ENCODE measurements at regions not wholly inside any gene's neighbourhood (a gene's known extent, or its start where the extent isn't known, plus 50 kb on each side); places are given as distances from the start of the nearest gene placed in this dataset.

GRCh38 chr17:36731811-36732210 lies 130.4 kb downstream of the MRM1 start:
- Histone ChIP-seq H3K4me3 (ENCODE audit: low read length in 2 of 2) (no peak overlapping the region), H3K4me1 (ENCODE audit: insufficient read depth, low read length) (peaks cover 26% of the 10 kb centered on the region), H3K27me3 (ENCODE audit: insufficient read depth, low read length) (no peaks in the 10 kb centered on the region), H3K9me3 (ENCODE audit: control insufficient read depth in 1 of 2, low read length in 2 of 2) (no peaks in the 10 kb centered on the region), H3K36me3 (ENCODE audit: insufficient read depth, low read length) (no peaks in the 10 kb centered on the region), H3K27ac (ENCODE audit: low read depth, low read length) (no peak overlapping the region)
- intact Hi-C loops (cut with micrococcal nuclease): no loop called here
- Mint-ChIP-seq H3K27ac (no peak overlapping the region), H3K4me3 (no peak overlapping the region), H3K36me3 (no peaks in the 10 kb centered on the region), H3K4me1 (peaks cover 14 to 29% (median 22%) of the 10 kb centered on the region in 4 donors), H3K9me3 (peaks cover 0 to 2% (median 0%) of the 10 kb centered on the region in 8 donors), H3K27me3 (peaks cover 7 to 17% of the 10 kb centered on the region in 2 donors)
- DNase-seq: no peak
- CTCF ChIA-PET (ENCODE audit: partially characterized antibody): no interaction called here
- POLR2A ChIA-PET (ENCODE audit: partially characterized antibody): no interaction called here

- intact Hi-C loops (cut with micrococcal nuclease): no loop called here
- Histone ChIP-seq H3K27me3 (ENCODE audit: insufficient read depth, low read length) (no peaks in the 10 kb centered on the region), H3K36me3 (ENCODE audit: insufficient read depth, low read length) (no peaks in the 10 kb centered on the region), H3K27ac (ENCODE audit: low read depth, low read length) (no peak overlapping the region), H3K9me3 (ENCODE audit: control insufficient read depth in 1 of 2, low read length in 2 of 2) (no peaks in the 10 kb centered on the region), H3K4me3 (ENCODE audit: low read length in 2 of 2) (no peak overlapping the region), H3K4me1 (ENCODE audit: insufficient read depth, low read length) (peaks cover 20% of the 10 kb centered on the region)
- H3K4me3 Mint-ChIP-seq: no peak overlapping the region
- no peaks in the 10 kb centered on the region for H3K36me3 Mint-ChIP-seq
- H3K9me3 Mint-ChIP-seq: peaks cover 0 to 2% (median 0%) of the 10 kb centered on the region in 8 donors
- ChIA-PET POLR2A (ENCODE audit: partially characterized antibody) (interaction anchor here (1.0 to 1.5 kb wide), 2 partner anchors 9 to 12 kb away, joined by 3 read pairs; no protein-coding TSS in a partner anchor), CTCF (ENCODE audit: partially characterized antibody) (no interaction called here)
- DNase-seq: no peak
- peaks cover 7 to 17% of the 10 kb centered on the region in 2 donors for H3K27me3 Mint-ChIP-seq
- no peak overlapping the region for H3K27ac Mint-ChIP-seq
- peaks cover 11 to 23% (median 18%) of the 10 kb centered on the region in 4 donors for H3K4me1 Mint-ChIP-seq
Measured at GRCh38 chr17:36732351-36732750, 131.0 kb downstream of the MRM1 start.

- H3K4me1 Mint-ChIP-seq: no peaks in the 10 kb centered on the region
- no peak for DNase-seq
- POLR2A ChIA-PET (ENCODE audit: partially characterized antibody): interaction anchor here (1.6 kb wide), 1 partner anchor 13 kb away, joined by 6 read pairs; no protein-coding TSS in a partner anchor
- no peaks in the 10 kb centered on the region for H3K36me3 Mint-ChIP-seq
- peaks cover 0 to 2% (median 0%) of the 10 kb centered on the region in 8 donors for H3K9me3 Mint-ChIP-seq
- intact Hi-C loops (cut with micrococcal nuclease): no loop called here
- Histone ChIP-seq H3K27ac (ENCODE audit: low read depth, low read length) (no peak overlapping the region), H3K4me1 (ENCODE audit: insufficient read depth, low read length) (no peaks in the 10 kb centered on the region), H3K9me3 (ENCODE audit: control insufficient read depth in 1 of 2, low read length in 2 of 2) (no peaks in the 10 kb centered on the region), H3K4me3 (ENCODE audit: low read length in 2 of 2) (no peak overlapping the region), H3K27me3 (ENCODE audit: insufficient read depth, low read length) (no peaks in the 10 kb centered on the region), H3K36me3 (ENCODE audit: insufficient read depth, low read length) (no peaks in the 10 kb centered on the region)
- CTCF ChIA-PET (ENCODE audit: partially characterized antibody): no interaction called here
- H3K4me3 Mint-ChIP-seq: no peak overlapping the region
- H3K27me3 Mint-ChIP-seq: peaks cover 8 to 18% of the 10 kb centered on the region in 2 donors
- H3K27ac Mint-ChIP-seq: no peak overlapping the region
Measured at GRCh38 chr17:36736201-36737156, 135.1 kb downstream of the MRM1 start.

- H3K4me3 Mint-ChIP-seq: no peak overlapping the region
- Histone ChIP-seq H3K4me3 (ENCODE audit: low read length in 2 of 2) (no peak overlapping the region), H3K4me1 (ENCODE audit: insufficient read depth, low read length) (no peaks in the 10 kb centered on the region), H3K27ac (ENCODE audit: low read depth, low read length) (no peak overlapping the region), H3K36me3 (ENCODE audit: insufficient read depth, low read length) (no peaks in the 10 kb centered on the region), H3K27me3 (ENCODE audit: insufficient read depth, low read length) (no peaks in the 10 kb centered on the region), H3K9me3 (ENCODE audit: control insufficient read depth in 1 of 2, low read length in 2 of 2) (no peaks in the 10 kb centered on the region)
- POLR2A ChIA-PET (ENCODE audit: partially characterized antibody): interaction anchor here (0.6 to 0.8 kb wide), 2 partner anchors 17 to 206 kb away, joined by 3 read pairs; no protein-coding TSS in a partner anchor
- intact Hi-C loops (cut with micrococcal nuclease): no loop called here
- no peak overlapping the region for H3K27ac Mint-ChIP-seq
- DNase-seq: no peak
- H3K9me3 Mint-ChIP-seq: peaks cover 0 to 3% (median 0%) of the 10 kb centered on the region in 8 donors
- H3K36me3 Mint-ChIP-seq: no peaks in the 10 kb centered on the region
- CTCF ChIA-PET (ENCODE audit: partially characterized antibody): no interaction called here
- peaks cover 5 to 10% of the 10 kb centered on the region in 2 donors for H3K27me3 Mint-ChIP-seq
- H3K4me1 Mint-ChIP-seq: peaks cover 0 to 1% (median 0%) of the 10 kb centered on the region in 4 donors
Measured at GRCh38 chr17:36739208-36739607, 137.8 kb downstream of the MRM1 start.

GRCh38 chr17:36740157-36740556 lies 138.8 kb downstream of the MRM1 start:
- CTCF ChIA-PET (ENCODE audit: partially characterized antibody): no interaction called here
- H3K27ac ChIP-seq (ENCODE audit: low read depth, low read length): no peak overlapping the region
- Mint-ChIP-seq H3K27me3 (peaks cover 5 to 8% of the 10 kb centered on the region in 2 donors), H3K36me3 (no peaks in the 10 kb centered on the region), H3K27ac (no peak overlapping the region), H3K9me3 (peaks cover 0 to 3% (median 0%) of the 10 kb centered on the region in 8 donors), H3K4me1 (peaks cover 0 to 1% (median 0%) of the 10 kb centered on the region in 4 donors), H3K4me3 (no peak overlapping the region)
- no peaks in the 10 kb centered on the region for H3K9me3 ChIP-seq (ENCODE audit: control insufficient read depth in 1 of 2, low read length in 2 of 2)
- intact Hi-C loops (cut with micrococcal nuclease): no loop called here
- no peaks in the 10 kb centered on the region for H3K36me3 ChIP-seq (ENCODE audit: insufficient read depth, low read length)
- POLR2A ChIA-PET (ENCODE audit: partially characterized antibody): no interaction called here
- H3K4me3 ChIP-seq (ENCODE audit: low read length in 2 of 2): no peak overlapping the region
- no peaks in the 10 kb centered on the region for H3K4me1 ChIP-seq (ENCODE audit: insufficient read depth, low read length)
- DNase-seq: no peak
- H3K27me3 ChIP-seq (ENCODE audit: insufficient read depth, low read length): no peaks in the 10 kb centered on the region

GRCh38 chr17:36741019-36741902 lies 139.9 kb downstream of the MRM1 start:
- DNase-seq: no peak
- POLR2A ChIA-PET (ENCODE audit: partially characterized antibody): no interaction called here
- Histone ChIP-seq H3K4me3 (ENCODE audit: low read length in 2 of 2) (no peak overlapping the region), H3K4me1 (ENCODE audit: insufficient read depth, low read length) (no peaks in the 10 kb centered on the region), H3K9me3 (ENCODE audit: control insufficient read depth in 1 of 2, low read length in 2 of 2) (no peaks in the 10 kb centered on the region), H3K27ac (ENCODE audit: low read depth, low read length) (no peak overlapping the region), H3K27me3 (ENCODE audit: insufficient read depth, low read length) (no peaks in the 10 kb centered on the region), H3K36me3 (ENCODE audit: insufficient read depth, low read length) (no peaks in the 10 kb centered on the region)
- peak overlapping the region in 1 of 7 donors; percentile 20 for H3K27ac Mint-ChIP-seq
- no peaks in the 10 kb centered on the region for H3K36me3 Mint-ChIP-seq
- peaks cover 0 to 3% (median 0%) of the 10 kb centered on the region in 8 donors for H3K9me3 Mint-ChIP-seq
- H3K27me3 Mint-ChIP-seq: peaks cover 3 to 6% of the 10 kb centered on the region in 2 donors
- H3K4me1 Mint-ChIP-seq: peaks cover 0 to 1% (median 0%) of the 10 kb centered on the region in 4 donors
- no peak overlapping the region for H3K4me3 Mint-ChIP-seq
- intact Hi-C loops (cut with micrococcal nuclease): no loop called here
- CTCF ChIA-PET (ENCODE audit: partially characterized antibody): no interaction called here

Data from CD4-positive, alpha-beta memory T cell (primary cell).